GM12891 (cell line): ENCODE measurements at regions not wholly inside any gene's neighbourhood (a gene's known extent, or its start where the extent isn't known, plus 50 kb on each side); places are given as distances from the start of the nearest gene placed in this dataset.
"Not testable (repeated sequence)": the region's sequence is repeated elsewhere in the genome, so short reads cannot be mapped to it uniquely, and the experiment has no call there.

Experiments
- DNase-seq: peaks from one replicate; pipeline ENCODE4 v3.0.0; 2011; ENCODE audit warnings: low spot score; ENCODE audit not compliant: insufficient read length
- FAIRE-seq: peaks from 2 replicates; lab custom pipeline; 2011; peaks lifted over from hg19 to GRCh38; lab: Jason Lieb, UNC
- PAX5 ChIP-seq: IDR thresholded peaks from 2 replicates; pipeline ENCODE4 v1.6.1; 2011; ENCODE audit warnings: low read length, moderate library complexity, mild to moderate bottlenecking; ENCODE audit not compliant: insufficient read depth, severe bottlenecking
- POLR2A ChIP-seq: IDR thresholded peaks from 2 replicates; pipeline ENCODE4 v1.6.1; 2011; ENCODE audit warnings: low read depth, low read length, control low read depth
- POLR2AphosphoS5 ChIP-seq: IDR thresholded peaks from 2 replicates; pipeline ENCODE4 v1.6.1; 2011; ENCODE audit warnings: low read depth, low read length, control low read depth
- POU2F2 ChIP-seq: IDR thresholded peaks from 2 replicates; pipeline ENCODE4 v1.6.1; 2011; ENCODE audit warnings: low read depth, mild to moderate bottlenecking, control low read depth, low read length, moderate library complexity
- SPI1 ChIP-seq: IDR thresholded peaks from 2 replicates; pipeline ENCODE4 v1.6.1; 2011; ENCODE audit warnings: low read depth, low read length, control low read depth
- TAF1 ChIP-seq: IDR thresholded peaks from 2 replicates; pipeline ENCODE4 v1.6.1; 2011; ENCODE audit warnings: low read depth, low read length, control low read depth

- DNase-seq = no peak
- no peak for FAIRE-seq
- TF ChIP-seq SPI1 (no peak), POLR2A (no peak), POU2F2 (no peak), TAF1 (no peak), POLR2AphosphoS5 (no peak), PAX5 (no peak)
Measured at GRCh38 chr12:102299731-102300130, 102.1 kb upstream of the PMCH start.

- no peak for DNase-seq
- TF ChIP-seq TAF1 (no peak), PAX5 (no peak), SPI1 (no peak), POLR2AphosphoS5 (no peak), POLR2A (no peak), POU2F2 (no peak)
- FAIRE-seq = no peak
Measured at GRCh38 chr12:102298022-102298421, 100.4 kb upstream of the PMCH start.

- DNase-seq = no peak
- TF ChIP-seq POLR2A (no peak), POU2F2 (no peak), TAF1 (no peak), PAX5 (no peak), SPI1 (peak; percentile 41)
- FAIRE-seq = no peak
Measured at GRCh38 chr12:102297412-102297811, 99.8 kb upstream of the PMCH start.

- TF ChIP-seq TAF1 (no peak), PAX5 (no peak), POU2F2 (no peak), SPI1 (no peak)
- FAIRE-seq (no peak), DNase-seq (no peak)
Measured at GRCh38 chr12:102294568-102294967, 96.9 kb upstream of the PMCH start.

GRCh38 chr12:102291498-102292440 is 94.1 kb upstream of the PMCH start:
- DNase-seq, FAIRE-seq: not testable (repeated sequence)

- not testable (repeated sequence) for FAIRE-seq, DNase-seq
Measured at GRCh38 chr12:102289702-102290101, 92.1 kb upstream of the PMCH start.

- TF ChIP-seq POU2F2 = no peak
- TF ChIP-seq SPI1 = no peak
- no peak for TF ChIP-seq PAX5
- no peak for TF ChIP-seq TAF1
- TF ChIP-seq POLR2AphosphoS5 = no peak
- no peak for TF ChIP-seq POLR2A
- FAIRE-seq = no peak
Measured at GRCh38 chr12:102281231-102281630, 83.6 kb upstream of the PMCH start.

GRCh38 chr12:102255687-102256086 is 58.1 kb upstream of the PMCH start:
- DNase-seq, FAIRE-seq: not testable (repeated sequence)

More at GRCh38 chr12:102281231-102281630, 83.6 kb upstream of the PMCH start:
- DNase-seq = no peak

GRCh38 chr12:102251005-102251404 is 53.4 kb upstream of the PMCH start:
- not testable (repeated sequence) for FAIRE-seq

GRCh38 chr12:102249079-102249841 is 51.6 kb upstream of the PMCH start:
- FAIRE-seq (no peak), DNase-seq (no peak)
- TF ChIP-seq POLR2A (no peak), PAX5 (no peak), TAF1 (no peak), SPI1 (no peak), POU2F2 (no peak), POLR2AphosphoS5 (no peak)

More at GRCh38 chr12:102251005-102251404, 53.4 kb upstream of the PMCH start:
- not testable (repeated sequence) for DNase-seq
